ENCODE measurements at regions not wholly inside any gene's neighbourhood (a gene's known extent, or its start where the extent isn't known, plus 50 kb on each side); places are given as distances from the start of the nearest gene placed in this dataset.

- TF ChIP-seq, protein P1, sequence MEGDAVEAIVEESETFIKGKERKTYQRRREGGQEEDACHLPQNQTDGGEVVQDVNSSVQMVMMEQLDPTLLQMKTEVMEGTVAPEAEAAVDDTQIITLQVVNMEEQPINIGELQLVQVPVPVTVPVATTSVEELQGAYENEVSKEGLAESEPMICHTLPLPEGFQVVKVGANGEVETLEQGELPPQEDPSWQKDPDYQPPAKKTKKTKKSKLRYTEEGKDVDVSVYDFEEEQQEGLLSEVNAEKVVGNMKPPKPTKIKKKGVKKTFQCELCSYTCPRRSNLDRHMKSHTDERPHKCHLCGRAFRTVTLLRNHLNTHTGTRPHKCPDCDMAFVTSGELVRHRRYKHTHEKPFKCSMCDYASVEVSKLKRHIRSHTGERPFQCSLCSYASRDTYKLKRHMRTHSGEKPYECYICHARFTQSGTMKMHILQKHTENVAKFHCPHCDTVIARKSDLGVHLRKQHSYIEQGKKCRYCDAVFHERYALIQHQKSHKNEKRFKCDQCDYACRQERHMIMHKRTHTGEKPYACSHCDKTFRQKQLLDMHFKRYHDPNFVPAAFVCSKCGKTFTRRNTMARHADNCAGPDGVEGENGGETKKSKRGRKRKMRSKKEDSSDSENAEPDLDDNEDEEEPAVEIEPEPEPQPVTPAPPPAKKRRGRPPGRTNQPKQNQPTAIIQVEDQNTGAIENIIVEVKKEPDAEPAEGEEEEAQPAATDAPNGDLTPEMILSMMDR (IDR thresholded peaks at IDR 0.05; ENCODE audit: insufficient read depth, low read length, poor library complexity, severe bottlenecking): no peak
- TF ChIP-seq EZH2phosphoT487 (conservative IDR thresholded peaks at IDR 0.05; ENCODE audit: low read length): no peak
Observed at GRCh38 chr4:135705343-135705742, 1503.8 kb upstream of the PABPC4L start.

Measured in SU-DHL-6 (cell line).